NCI-H2196 (cell line): ENCODE measurements at regions not wholly inside any gene's neighbourhood (a gene's known extent, or its start where the extent isn't known, plus 50 kb on each side); places are given as distances from the start of the nearest gene placed in this dataset.

ENCODE experiments used
- DNase-seq: peaks from one replicate; lab custom pipeline; 2025; ENCODE audit not compliant: unreplicated experiment; lab: John Stamatoyannopoulos, UW

DNA sequence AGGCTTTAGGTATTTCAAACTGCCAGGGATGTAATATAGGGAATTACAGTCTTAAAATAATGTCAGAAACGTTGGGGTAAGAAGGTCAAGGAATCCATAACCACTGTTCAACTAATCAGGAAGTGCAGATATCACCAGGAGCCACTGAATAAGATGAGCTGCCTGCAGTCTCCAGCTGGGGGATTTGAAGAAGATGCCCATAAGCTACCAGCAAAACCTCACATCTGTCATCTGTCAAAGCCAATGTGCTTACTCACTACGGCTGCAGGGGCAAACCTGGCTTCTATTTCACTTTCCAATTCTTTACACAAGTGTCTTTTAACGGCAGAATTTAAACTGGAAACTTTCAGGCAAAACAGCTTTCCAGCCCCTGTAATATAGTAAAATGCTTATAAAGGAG, 1410.1 kb upstream of the ATXN8OS start:
- DNase-seq, result no peak

GRCh38 chr13:68696907-68697306, 1410.7 kb upstream of the ATXN8OS start:
- DNase-seq, result no peak

DNA sequence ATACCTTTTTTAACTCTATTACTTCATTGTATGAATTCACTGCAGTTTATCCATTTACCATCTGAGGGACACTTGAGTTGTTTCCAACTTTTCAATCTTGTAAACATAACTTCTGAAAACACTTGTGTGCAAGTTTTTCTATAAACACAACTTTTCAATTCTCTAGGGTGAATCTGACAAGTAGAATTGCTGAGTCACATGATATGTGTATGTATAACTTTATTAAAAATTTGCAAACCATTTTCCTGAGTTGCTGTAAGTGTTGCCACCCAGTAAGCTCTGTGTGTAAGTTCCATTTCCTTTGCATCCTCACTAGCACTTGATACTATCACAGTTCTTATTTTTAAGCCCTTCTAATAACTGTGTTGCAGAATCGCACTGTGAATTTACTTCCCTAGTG, 1415.6 kb upstream of the ATXN8OS start:
- DNase-seq, result no peak

DNA sequence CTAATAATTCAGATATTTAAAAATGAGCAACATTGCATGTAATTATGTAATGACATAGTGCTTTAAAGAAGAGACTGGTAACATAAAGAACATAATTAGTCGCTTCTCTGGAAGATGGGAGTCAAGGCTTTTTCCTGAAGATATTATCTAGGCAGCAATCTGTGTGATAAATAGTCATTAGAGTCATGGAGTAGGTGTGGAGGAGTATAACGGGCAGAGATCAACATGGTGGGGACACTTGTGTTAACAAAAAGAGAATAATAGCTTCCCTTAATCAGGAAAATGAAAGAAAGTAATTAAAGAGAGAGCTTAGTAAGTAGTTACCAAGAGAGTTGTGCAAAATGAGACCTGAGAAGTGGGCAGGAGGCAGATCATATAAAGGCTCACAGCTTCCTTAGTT, 1417.1 kb upstream of the ATXN8OS start:
- DNase-seq, result no peak

DNA sequence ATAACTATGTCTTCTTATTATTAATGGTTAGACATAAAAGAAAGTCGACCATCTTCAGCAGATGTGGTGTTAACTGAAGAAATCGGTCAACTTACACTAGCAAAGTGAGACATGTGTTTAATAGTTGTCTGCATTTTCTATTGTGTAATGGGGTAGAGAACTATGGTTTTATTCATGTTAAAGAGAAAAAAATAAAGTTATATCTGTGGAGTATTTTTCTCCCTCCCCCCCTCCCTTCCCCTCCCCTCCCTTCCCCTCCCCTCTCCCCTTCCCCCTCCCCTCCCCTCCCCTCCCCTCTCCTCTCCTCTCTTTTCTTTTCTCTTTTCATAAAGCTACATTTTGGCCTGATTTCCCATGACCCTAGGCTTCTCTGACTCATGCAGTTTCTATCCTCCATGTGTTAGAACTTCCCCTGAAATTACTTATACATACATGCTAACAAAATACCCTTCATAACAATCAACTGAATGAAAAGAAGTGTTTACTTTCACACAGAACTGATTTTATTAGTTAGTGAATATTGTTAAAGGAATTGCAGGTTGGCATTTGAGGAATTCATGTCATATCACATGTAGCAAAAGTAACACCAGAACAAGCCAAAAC, 1431.0 kb upstream of the ATXN8OS start:
- no peak for DNase-seq

DNA sequence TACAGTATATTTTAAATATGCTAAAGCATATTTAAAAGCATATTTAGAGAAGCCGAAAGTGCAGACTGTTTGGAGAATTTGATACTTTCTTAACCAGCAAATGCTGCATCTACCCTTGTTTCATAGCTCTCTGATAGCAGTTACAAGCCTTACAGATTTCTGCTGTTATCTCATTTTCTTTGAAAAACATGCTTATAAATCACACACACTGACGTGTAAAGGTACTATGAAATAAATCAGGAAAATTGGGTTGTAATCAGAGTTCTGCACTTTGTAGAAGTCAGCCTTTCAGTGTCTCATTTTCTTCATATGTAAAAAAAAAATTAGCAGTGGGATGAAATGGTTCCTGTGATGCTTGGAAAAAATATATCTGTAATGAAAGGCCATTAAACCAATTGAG, 1432.4 kb upstream of the ATXN8OS start:
- DNase-seq, result no peak

DNA sequence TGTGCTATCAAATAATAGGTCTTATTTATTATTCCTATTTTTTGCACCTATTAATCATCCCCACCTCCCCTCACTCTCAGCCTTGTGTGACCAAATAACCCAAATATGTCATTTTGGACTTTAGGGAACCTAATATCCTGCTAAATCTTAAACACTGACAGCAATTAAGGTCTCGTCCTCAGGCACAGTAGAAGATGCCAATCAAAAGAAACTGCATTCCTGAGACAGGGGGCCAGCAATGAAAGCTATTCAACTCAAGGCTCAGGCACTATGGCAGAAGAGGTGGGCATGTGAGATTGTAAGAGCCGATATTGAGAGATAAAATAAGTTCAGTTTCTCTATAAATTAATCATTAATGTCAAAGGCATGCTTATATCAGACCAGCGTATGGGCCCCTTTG, 1437.7 kb upstream of the PCDH9 start:
- DNase-seq, result no peak

DNA sequence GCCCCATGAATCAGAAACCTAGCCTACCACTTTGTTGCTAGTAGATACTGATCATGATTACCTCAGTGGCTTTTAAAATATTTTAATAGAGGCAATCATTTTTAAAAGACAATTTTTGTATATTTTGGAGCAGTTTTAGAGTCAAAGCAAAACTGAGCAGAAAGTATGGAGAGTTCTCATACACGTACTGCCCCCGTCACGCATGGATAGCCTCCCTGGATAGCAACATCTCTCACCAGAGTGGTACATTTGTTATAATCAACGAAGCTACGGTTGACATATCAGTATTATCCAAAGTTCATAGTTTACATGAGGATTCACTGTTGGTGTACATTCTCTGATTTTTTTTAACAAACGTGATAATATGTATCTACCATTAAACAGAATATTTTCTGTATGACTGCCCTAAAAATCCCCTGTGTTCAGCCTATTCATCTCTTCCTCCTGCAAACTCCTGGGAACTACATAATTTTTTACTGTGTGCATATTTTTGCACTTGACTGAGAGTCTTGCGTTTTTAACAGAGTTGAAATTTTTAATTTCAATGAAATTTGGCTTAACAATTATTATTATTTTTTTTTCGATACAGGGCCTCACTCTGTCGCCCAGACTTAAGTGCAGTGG, 1436.8 kb upstream of the PCDH9 start:
- no peak for DNase-seq

- no peak for DNase-seq
Measured at GRCh38 chr13:68645814-68646213, 1415.7 kb upstream of the PCDH9 start.

DNA sequence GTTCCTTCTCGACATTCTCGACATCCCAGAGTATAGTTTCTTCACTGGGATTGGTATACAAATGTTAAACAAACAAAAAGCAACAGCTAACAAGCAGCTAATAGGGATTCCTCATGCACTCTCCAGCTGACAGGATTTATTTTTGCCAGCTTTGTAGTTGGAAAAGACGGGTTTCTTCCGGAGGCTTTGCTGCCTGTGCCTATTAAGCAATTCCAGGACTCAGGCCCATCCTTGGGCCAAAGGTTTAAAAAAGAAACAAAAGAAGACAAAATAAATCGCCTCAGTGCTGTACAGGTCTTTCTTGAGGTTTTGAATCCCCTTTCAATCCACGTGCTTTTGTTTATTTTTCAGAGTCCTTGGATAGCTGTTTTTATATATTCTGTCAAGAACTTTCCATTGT, 1414.5 kb upstream of the PCDH9 start:
- DNase-seq, result no peak

DNA sequence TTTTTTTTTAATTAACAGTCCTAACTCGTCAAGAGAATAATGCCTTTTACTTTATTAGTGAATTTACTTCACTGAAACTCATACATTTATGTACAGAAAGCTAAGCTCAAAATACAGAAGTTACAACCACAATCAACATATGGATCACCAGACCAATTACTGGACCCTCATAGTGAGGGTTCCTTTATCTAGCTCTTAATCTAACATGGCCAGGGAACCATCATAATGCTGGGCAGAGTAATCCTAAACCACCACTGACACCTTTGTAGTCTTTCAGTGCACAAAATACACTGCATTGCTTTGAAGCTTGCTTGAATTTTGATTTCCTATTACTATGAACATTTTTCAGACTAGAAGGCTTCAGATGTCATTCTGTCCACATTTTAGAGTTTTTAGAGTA, 1406.6 kb upstream of the PCDH9 start:
- no peak for DNase-seq

DNA sequence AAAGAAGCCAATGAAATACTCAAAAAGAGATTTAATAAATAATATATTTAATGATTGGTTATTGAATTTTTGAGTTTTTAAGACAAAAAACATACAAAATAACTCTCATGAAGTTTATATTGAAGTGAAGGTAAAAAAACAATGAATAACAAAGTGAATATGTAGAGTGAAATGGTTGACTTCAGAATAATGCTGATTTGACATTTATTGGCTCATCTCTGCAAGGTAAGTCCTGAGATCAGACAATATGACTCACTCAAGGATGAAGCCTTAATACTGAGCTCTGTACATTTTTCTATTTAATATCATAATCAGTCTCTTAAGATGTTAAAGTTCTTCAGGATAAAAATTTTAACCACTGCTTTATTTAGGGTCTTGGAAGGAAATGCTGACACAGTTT, 1398.9 kb upstream of the PCDH9 start:
- DNase-seq, result no peak

GRCh38 chr13:68627379-68627778, 1397.2 kb upstream of the PCDH9 start:
- no peak for DNase-seq

DNA sequence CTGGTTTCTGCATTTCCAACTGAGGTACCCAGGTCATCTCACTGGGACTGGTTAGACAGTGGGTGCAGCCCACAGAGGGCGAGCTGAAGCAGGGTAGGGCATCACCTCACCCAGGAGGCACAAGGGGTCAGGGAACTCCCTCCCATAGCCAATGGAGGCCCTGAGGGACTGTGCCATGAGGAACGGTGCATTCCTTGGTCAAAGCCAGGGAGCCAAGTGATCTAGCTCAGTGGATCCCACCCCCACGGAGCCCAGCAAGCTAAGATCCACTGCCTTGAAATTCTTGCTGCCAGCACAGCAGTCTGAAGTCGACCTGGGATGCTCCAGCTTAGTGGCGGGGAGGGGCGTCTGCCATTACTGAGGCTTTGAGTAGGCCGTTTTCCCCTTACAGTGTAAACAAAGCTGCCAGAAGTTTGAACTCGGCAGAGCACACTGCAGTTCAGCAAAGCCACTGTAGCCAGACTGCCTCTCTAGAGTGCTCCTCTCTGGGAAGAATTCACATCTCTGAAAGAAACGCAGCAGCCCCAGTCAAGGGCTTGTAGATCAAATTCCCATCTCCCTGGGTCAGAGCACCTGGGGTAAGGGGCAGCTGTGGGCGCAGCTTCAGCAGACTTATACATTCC, 1386.6 kb upstream of the PCDH9 start:
- DNase-seq, result no peak

DNA sequence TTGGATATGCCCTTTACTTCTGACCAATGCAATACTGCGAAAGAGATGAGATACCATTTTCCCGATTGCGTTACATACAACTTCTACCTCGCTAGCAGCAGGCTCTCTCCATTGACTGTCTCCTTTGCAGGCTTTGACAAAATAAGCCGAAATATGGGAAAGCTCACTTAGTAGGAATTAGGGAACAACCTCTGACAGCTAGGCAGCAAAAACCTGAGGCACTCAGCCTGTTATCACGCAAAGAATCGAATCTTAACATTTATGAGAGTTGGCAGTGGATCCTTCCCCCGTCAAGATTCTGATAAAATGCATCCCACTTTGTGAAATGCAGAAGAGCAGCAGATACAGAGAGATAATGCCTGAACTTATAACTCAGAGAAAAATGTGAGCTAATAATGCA, 1379.5 kb upstream of the PCDH9 start:
- DNase-seq, result no peak

DNA sequence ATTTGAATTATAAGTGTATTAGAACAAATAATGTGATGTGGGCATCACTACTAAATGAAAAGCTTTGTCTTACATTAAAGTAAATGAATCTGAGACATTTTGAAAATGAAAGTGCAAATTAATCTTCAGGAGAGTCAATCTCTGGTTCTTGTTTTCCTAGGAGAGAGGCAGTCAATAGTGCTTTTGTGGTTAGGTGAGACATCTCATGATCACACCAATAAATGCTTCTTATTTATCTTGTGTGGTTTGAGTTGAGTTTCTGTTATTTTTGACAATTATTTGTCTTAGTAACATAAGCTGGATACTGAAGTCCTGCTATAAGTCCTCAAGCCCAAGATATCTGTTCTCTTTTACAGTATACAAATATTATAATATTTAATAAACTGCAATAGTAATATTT, 1378.0 kb upstream of the PCDH9 start:
- DNase-seq, result no peak

- DNase-seq, result peak; percentile 18
Measured at GRCh38 chr13:68597641-68598040, 1367.5 kb upstream of the PCDH9 start.

DNA sequence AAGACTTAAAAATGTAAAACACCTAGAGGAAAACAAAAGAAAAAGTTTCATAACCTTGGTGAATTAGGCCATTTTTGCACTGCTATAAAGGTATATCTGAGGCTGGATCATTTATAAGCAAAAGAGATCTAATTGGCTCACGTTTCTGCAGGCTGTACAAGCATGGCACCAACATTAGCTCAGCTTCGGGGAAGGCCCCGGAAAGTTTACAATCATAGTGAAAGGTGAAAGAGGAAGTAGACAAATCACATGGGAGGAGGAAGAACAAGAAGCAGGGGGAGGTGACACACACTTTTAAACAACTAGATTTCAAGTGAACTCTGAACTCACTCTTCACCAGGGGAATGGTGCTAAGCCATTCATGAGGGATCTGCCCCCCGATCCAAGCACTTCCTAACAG, 1358.5 kb upstream of the PCDH9 start:
- no peak for DNase-seq

DNA sequence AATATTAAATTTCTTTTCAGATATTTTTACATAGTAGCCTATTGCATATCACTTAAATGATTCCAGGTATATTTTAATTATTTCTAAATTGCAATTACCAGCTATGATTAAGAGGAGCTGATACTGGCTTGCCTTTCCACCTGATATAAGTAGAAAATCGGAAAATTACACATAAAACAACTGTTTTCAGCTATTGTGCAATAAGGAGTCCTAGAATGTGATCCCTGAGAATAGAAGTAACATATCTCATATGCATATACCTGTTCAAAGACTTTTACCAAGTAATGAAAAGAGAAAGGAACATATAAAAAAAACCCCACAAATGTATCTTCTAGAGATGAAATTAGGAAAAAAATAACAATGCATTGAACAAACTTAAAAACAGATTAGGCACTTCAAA, 1354.6 kb upstream of the PCDH9 start:
- no peak for DNase-seq

- DNase-seq, result no peak
Measured at GRCh38 chr13:68574053-68574452, 1343.9 kb upstream of the PCDH9 start.

DNA sequence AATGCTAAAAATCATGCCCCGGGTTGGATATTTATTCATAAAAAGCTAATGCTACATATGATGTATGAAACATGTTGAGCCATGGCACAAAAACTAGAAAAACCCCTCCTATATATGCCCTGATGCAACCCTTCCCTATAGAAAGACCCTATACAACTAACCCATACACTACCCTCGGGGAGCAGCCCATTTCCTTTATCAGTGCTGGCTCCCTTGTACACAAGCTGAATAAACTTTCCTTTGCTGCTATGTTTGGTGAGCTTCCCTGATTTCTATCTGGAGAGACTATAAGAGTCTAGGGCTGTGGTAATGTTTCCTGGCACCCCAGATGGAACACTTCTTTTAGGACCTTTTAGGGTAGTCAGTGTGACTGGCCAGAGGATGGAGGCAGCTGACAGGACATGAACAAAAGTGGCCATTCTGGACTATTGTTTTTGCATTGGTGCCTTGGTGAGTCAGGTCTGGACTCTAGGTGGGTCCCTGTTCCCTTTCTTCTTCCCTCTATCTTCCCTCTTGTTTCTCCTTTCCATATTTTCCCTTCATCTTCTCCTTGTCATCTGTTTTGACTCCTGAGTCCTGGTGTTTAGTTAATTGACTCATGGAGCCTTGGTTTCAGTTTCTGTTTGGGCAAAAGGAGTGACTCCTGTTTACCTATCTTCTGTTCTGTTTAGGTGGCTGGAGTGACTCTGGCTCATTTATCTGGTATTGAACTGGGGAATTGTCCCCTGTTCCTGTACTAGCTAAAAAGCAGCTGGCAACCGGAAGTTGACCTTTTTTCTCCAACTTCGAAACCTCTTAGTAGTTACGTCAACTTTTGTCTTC, 1321.8 kb upstream of the PCDH9 start:
- peak; percentile 4 for DNase-seq

- DNase-seq, result no peak
Measured at GRCh38 chr13:68550330-68550729, 1320.2 kb upstream of the PCDH9 start.
